Urothelium cell line (cell line): ENCODE measurements at regions not wholly inside any gene's neighbourhood (a gene's known extent, or its start where the extent isn't known, plus 50 kb on each side); places are given as distances from the start of the nearest gene placed in this dataset.

Source experiments
- DNase-seq: peaks from one replicate; pipeline ENCODE4 v3.0.0; 2011; ENCODE audit warnings: low spot score, mixed read lengths
- FAIRE-seq: peaks from 2 replicates; lab custom pipeline; 2011; peaks lifted over from hg19 to GRCh38; lab: Jason Lieb, UNC

- DNase-seq (no peak), FAIRE-seq (no peak)
Observed at GRCh38 chr10:33570495-33570894, 236.0 kb upstream of the NRP1 start.

DNA sequence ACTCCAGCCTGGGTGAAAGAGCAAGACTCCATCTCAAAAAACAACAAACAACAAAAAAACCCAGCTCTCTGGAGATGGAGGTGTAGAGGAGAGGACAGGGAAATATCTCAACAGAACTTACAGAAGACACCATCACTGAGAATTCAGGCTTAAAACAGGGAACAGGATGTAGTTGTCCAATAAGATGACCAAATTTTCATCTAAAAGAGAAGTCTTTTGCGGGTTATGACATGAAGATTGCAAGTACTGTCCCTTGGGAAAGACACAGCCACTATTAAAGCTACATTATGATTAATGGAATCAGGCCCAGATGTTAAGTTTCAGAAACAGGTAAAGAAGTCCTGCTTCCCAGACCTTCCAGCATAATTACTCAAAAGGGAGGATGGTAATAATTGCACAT, 235.2 kb upstream of the NRP1 start:
- DNase-seq (no peak), FAIRE-seq (no peak)

DNA sequence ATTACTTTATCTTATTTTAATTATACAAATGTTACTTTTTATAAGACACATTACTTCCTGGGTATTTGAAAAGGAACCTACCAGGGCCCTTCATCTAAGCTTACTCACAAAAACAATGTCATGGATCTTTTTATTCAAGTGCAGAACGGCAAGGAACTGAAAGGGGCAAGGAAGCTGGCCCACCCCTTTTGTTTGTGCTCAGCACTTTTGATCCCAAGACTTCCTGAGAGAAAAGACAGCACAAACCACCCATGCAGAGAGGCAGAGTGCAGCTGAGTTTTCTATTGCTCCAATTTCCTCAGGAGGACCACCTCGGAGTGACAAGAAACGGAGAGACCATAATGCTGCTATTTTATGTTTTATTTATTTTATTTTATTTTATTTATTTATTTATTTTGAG, 232.0 kb upstream of the NRP1 start:
- FAIRE-seq, result no peak
- DNase-seq, result no peak

GRCh38 chr10:33566001-33566400, 231.5 kb upstream of the NRP1 start:
- DNase-seq (no peak), FAIRE-seq (no peak)

DNA sequence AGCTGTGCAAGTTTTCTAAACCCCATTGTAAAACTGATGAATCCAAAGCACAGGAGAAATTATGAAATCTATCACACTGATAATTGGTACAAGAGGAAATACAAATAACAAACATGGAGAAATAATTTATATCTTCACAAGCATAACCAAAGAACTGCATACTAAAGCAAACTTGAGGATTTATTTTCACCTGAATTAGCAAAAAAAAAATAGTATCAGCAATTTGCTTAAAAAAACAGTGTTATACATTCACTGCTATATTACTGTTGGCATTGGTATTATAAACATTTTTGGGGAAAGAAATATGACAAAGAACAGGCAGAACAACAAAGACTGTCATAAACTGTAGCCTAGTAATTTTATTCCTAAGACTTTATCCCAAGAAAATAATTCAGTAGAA, 230.8 kb upstream of the NRP1 start:
- DNase-seq (no peak), FAIRE-seq (no peak)

GRCh38 chr10:33559105-33559504, 224.6 kb upstream of the NRP1 start:
- DNase-seq, result peak; percentile 80
- peak; percentile 97 for FAIRE-seq

DNA sequence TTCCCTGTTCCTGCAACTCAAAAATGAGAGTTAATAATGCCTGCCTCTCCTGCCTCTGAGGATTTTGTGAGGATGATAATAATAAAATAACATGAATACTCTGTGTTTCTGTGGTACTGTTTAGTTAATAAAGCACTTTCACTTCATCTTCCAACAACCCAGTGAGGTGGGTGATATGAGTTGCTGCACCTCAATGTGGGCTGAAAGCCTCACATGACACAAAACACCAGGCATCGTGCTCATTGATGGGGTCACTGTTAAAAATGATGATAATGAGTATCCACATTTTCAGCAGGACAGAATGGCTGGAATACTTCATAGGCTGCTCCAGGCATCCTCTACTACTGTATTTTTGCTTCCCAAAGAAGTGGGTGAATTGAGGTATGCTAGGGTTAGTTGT, 222.8 kb upstream of the NRP1 start:
- FAIRE-seq (no peak), DNase-seq (no peak)

DNA sequence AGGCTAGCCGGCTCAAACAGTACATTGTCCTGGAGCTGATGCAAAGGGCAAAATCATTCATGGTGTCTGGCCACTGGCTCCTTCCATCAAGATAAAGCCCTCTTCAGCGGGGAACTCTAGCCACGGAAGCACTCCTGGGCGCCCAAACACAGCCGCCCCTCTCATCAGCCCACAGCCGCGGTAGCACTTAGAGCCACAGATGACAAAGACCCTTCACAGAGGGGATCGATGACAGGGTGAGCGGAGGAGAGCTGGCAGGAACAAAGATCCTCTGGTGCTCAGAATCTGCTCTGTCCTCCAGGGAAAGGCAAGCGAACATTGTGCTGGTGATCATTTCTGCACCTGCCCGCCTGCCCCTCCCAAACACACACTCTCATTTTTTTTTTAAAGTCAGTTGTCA, 222.2 kb upstream of the NRP1 start:
- no peak for FAIRE-seq
- no peak for DNase-seq

DNA sequence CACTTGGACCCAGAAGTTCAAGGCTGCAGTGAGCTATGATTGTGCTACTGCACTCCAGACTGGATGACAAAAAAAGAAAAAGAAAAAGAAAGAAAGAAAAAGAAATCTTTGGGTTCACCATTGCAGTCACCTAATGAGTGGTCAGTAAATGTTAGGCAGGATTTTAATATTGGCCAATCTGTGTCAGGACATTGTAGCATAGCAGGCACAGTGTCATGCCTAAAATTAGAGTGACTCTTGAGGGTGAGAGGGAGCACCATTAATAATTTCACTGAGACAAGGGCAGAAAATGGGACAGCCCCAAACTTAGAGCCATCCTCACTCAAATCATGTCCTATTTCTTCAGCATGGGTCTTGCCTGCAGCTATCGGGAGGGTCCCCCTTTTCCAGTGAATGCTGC, 221.6 kb upstream of the NRP1 start:
- FAIRE-seq, result no peak
- DNase-seq, result no peak

- FAIRE-seq (no peak), DNase-seq (no peak)
Observed at GRCh38 chr10:33553748-33554571, 219.5 kb upstream of the NRP1 start.

GRCh38 chr10:33552290-33552689, 217.8 kb upstream of the NRP1 start:
- FAIRE-seq, result no peak
- no peak for DNase-seq

- FAIRE-seq (no peak), DNase-seq (no peak)
Observed at GRCh38 chr10:33550811-33551210, 216.3 kb upstream of the NRP1 start.

- DNase-seq, result no peak
- no peak for FAIRE-seq
Observed at GRCh38 chr10:33547976-33548375, 213.5 kb upstream of the NRP1 start.

- FAIRE-seq (no peak), DNase-seq (no peak)
Observed at GRCh38 chr10:33546031-33546430, 211.6 kb upstream of the NRP1 start.

GRCh38 chr10:33542752-33543505, 208.5 kb upstream of the NRP1 start:
- FAIRE-seq (no peak), DNase-seq (no peak)

DNA sequence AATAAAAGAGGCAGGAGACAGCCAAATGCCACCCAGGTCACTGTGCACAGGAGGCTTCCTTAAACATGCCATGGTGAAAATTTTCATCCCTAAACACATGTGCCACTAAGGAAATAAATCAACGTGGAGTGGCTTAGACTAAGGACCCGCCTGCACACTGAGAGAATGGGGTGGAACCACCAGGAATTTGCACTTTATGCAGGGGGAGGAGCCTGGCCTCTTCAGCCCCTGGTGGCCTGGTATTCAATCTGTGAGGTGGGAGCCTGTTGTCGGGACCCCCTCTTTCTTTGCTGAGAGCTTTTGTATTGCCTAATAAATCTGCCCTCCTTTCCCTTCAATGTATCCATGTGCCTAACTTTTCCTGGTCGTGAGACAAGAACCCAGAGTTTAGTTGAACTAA, 204.6 kb upstream of the NRP1 start:
- FAIRE-seq (no peak), DNase-seq (no peak)

GRCh38 chr10:33537066-33537465, 202.6 kb upstream of the NRP1 start:
- DNase-seq (no peak), FAIRE-seq (no peak)

- FAIRE-seq (no peak), DNase-seq (no peak)
Observed at GRCh38 chr10:33536508-33536907, 202.0 kb upstream of the NRP1 start.

GRCh38 chr10:33535866-33536265, 201.4 kb upstream of the NRP1 start:
- no peak for FAIRE-seq
- DNase-seq, result no peak

DNA sequence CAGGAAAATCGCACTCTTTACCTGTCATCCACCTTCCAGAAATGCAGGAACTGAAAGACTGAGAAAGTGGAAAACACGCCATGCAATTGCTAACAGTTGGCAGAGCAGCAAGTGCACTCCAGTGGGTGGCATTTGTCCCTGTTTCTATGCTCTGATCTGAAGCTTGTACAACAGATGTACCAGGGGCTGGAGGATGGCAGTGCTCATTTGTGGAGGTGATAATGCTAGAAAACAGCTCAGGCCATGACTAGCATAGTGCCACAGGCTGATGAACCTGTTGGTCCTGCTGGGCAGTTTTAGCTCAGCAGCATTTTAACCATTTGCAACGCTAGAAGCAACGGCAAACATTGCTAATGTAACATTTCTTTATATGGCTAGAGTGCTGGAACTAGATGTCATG, 199.9 kb upstream of the NRP1 start:
- no peak for DNase-seq
- peak; percentile 50 for FAIRE-seq

GRCh38 chr10:33533612-33534011, 199.1 kb upstream of the NRP1 start:
- FAIRE-seq (no peak), DNase-seq (no peak)

DNA sequence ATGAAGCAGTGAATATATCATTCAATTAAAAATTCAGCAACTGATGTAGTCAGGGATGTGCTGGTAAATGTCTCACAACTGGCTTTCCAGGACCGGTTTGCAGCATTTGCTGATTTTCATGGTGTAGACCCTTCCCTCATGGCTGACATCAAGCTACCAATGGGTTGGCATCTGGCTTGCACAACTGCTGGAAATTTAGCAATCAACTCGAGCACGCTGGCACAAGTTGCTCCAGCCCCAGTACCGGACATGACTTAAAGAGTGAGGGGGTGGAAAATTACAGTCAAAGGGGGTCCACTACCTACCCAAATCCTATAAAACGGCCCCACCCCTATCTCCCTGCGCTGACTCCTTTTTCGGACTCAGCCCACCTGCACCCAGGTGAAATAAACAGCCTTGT, 198.4 kb upstream of the NRP1 start:
- no peak for DNase-seq
- no peak for FAIRE-seq
